H1 (cell line): ENCODE measurements at regions not wholly inside any gene's neighbourhood (a gene's known extent, or its start where the extent isn't known, plus 50 kb on each side); places are given as distances from the start of the nearest gene placed in this dataset.

Experiments used
- HDAC2 ChIP-seq, 2 experiments: fragments of 300-600 bp in 1 of 2; sonication (generic) in 1 of 2; IDR thresholded peaks; 2 replicates each; pipeline ENCODE4 v1.6.1; 2011 to 2012; ENCODE audit warnings: low read depth in 2 of 2, low read length in 2 of 2, mild to moderate bottlenecking in 2 of 2, moderate library complexity in 2 of 2, borderline replicate concordance in 1 of 2, inconsistent platforms in 1 of 2
- POU5F1 ChIP-seq: IDR thresholded peaks from 2 replicates; pipeline ENCODE4 v1.6.1; 2011; ENCODE audit warnings: low read depth, mild to moderate bottlenecking, low read length, moderate library complexity
- RNF2 ChIP-seq: fragments of 200-900, 300-1000 bp; sonication (generic); IDR thresholded peaks from 2 replicates; pipeline ENCODE4 v1.7.1; 2016; ENCODE audit warnings: borderline replicate concordance, low read depth, mild to moderate bottlenecking, antibody characterized with exemption, low read length; ENCODE audit not compliant: poor library complexity, severe bottlenecking; ENCODE audit errors: missing control alignments
- SUZ12 ChIP-seq: fragments of 200-600 bp; sonication (generic); IDR thresholded peaks from 2 replicates; pipeline ENCODE4 v1.6.1; 2012; ENCODE audit warnings: mild to moderate bottlenecking, inconsistent platforms, low read length, moderate library complexity, mixed read lengths
- TAF1 ChIP-seq: IDR thresholded peaks from 2 replicates; pipeline ENCODE4 v1.6.1; 2011; ENCODE audit warnings: mild to moderate bottlenecking, low read depth, low read length
- TEAD4 ChIP-seq: IDR thresholded peaks from 2 replicates; pipeline ENCODE4 v1.6.1; 2012; ENCODE audit warnings: low read depth, low read length, inconsistent platforms, mixed read lengths
- TF ChIP-seq, protein P1 (sequence below): fragments of 300-600 bp; sonication (generic); IDR thresholded peaks from 2 replicates; pipeline ENCODE4 v1.7.1; 2012; ENCODE audit warnings: low read length, moderate library complexity, mild to moderate bottlenecking, inconsistent platforms; ENCODE audit not compliant: insufficient replicate concordance
- TF ChIP-seq, protein P2 (sequence below), 3 experiments: IDR thresholded peaks; 1 replicate in 2 of 3; 2 replicates in 1 of 3; pipeline versions ENCODE4 v1.5.1 to v1.6.1; 2011; ENCODE audit warnings: low read length in 3 of 3, mild to moderate bottlenecking in 3 of 3, inconsistent platforms in 2 of 3, low read depth in 1 of 3, moderate library complexity in 1 of 3; ENCODE audit not compliant: insufficient read depth in 1 of 3; ENCODE audit errors: control extremely low read depth in 1 of 3

DNA sequence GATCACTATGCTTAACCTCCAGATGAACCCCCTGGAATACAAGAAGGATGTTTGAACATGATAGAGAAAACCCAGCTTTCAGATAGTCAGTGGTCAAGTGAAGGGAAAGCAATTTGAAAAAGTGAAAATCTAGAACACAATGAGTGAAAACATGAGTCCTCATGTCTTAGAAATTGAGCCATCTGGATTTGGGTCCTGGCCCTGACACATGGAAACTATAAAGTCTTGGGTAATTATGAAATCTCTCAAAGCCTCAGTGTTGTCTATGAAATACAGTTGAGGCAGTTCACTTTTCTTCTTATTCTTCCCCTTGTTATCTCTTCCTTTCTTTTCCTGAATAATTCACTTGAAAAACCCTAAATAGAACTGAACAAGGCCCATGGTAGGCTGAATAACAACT, 120.6 kb downstream of the EN1 start (continued):
- TF ChIP-seq, protein P1, sequence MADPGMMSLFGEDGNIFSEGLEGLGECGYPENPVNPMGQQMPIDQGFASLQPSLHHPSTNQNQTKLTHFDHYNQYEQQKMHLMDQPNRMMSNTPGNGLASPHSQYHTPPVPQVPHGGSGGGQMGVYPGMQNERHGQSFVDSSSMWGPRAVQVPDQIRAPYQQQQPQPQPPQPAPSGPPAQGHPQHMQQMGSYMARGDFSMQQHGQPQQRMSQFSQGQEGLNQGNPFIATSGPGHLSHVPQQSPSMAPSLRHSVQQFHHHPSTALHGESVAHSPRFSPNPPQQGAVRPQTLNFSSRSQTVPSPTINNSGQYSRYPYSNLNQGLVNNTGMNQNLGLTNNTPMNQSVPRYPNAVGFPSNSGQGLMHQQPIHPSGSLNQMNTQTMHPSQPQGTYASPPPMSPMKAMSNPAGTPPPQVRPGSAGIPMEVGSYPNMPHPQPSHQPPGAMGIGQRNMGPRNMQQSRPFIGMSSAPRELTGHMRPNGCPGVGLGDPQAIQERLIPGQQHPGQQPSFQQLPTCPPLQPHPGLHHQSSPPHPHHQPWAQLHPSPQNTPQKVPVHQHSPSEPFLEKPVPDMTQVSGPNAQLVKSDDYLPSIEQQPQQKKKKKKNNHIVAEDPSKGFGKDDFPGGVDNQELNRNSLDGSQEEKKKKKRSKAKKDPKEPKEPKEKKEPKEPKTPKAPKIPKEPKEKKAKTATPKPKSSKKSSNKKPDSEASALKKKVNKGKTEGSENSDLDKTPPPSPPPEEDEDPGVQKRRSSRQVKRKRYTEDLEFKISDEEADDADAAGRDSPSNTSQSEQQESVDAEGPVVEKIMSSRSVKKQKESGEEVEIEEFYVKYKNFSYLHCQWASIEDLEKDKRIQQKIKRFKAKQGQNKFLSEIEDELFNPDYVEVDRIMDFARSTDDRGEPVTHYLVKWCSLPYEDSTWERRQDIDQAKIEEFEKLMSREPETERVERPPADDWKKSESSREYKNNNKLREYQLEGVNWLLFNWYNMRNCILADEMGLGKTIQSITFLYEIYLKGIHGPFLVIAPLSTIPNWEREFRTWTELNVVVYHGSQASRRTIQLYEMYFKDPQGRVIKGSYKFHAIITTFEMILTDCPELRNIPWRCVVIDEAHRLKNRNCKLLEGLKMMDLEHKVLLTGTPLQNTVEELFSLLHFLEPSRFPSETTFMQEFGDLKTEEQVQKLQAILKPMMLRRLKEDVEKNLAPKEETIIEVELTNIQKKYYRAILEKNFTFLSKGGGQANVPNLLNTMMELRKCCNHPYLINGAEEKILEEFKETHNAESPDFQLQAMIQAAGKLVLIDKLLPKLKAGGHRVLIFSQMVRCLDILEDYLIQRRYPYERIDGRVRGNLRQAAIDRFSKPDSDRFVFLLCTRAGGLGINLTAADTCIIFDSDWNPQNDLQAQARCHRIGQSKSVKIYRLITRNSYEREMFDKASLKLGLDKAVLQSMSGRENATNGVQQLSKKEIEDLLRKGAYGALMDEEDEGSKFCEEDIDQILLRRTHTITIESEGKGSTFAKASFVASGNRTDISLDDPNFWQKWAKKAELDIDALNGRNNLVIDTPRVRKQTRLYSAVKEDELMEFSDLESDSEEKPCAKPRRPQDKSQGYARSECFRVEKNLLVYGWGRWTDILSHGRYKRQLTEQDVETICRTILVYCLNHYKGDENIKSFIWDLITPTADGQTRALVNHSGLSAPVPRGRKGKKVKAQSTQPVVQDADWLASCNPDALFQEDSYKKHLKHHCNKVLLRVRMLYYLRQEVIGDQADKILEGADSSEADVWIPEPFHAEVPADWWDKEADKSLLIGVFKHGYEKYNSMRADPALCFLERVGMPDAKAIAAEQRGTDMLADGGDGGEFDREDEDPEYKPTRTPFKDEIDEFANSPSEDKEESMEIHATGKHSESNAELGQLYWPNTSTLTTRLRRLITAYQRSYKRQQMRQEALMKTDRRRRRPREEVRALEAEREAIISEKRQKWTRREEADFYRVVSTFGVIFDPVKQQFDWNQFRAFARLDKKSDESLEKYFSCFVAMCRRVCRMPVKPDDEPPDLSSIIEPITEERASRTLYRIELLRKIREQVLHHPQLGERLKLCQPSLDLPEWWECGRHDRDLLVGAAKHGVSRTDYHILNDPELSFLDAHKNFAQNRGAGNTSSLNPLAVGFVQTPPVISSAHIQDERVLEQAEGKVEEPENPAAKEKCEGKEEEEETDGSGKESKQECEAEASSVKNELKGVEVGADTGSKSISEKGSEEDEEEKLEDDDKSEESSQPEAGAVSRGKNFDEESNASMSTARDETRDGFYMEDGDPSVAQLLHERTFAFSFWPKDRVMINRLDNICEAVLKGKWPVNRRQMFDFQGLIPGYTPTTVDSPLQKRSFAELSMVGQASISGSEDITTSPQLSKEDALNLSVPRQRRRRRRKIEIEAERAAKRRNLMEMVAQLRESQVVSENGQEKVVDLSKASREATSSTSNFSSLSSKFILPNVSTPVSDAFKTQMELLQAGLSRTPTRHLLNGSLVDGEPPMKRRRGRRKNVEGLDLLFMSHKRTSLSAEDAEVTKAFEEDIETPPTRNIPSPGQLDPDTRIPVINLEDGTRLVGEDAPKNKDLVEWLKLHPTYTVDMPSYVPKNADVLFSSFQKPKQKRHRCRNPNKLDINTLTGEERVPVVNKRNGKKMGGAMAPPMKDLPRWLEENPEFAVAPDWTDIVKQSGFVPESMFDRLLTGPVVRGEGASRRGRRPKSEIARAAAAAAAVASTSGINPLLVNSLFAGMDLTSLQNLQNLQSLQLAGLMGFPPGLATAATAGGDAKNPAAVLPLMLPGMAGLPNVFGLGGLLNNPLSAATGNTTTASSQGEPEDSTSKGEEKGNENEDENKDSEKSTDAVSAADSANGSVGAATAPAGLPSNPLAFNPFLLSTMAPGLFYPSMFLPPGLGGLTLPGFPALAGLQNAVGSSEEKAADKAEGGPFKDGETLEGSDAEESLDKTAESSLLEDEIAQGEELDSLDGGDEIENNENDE = no peak
- TF ChIP-seq SUZ12 (no peak), RNF2 (no peak), HDAC2 (IDR thresholded peaks at IDR 0.05; ENCODE audit: borderline replicate concordance in 1 of 2, low read depth in 2 of 2, low read length in 2 of 2) (no peak), TAF1 (no peak), POU5F1 (no peak), TEAD4 (no peak)
- TF ChIP-seq, protein P2, sequence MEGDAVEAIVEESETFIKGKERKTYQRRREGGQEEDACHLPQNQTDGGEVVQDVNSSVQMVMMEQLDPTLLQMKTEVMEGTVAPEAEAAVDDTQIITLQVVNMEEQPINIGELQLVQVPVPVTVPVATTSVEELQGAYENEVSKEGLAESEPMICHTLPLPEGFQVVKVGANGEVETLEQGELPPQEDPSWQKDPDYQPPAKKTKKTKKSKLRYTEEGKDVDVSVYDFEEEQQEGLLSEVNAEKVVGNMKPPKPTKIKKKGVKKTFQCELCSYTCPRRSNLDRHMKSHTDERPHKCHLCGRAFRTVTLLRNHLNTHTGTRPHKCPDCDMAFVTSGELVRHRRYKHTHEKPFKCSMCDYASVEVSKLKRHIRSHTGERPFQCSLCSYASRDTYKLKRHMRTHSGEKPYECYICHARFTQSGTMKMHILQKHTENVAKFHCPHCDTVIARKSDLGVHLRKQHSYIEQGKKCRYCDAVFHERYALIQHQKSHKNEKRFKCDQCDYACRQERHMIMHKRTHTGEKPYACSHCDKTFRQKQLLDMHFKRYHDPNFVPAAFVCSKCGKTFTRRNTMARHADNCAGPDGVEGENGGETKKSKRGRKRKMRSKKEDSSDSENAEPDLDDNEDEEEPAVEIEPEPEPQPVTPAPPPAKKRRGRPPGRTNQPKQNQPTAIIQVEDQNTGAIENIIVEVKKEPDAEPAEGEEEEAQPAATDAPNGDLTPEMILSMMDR (IDR thresholded peaks at IDR 0.05; ENCODE audit: control extremely low read depth in 1 of 3, insufficient read depth in 1 of 3, low read depth in 1 of 3, low read length in 3 of 3) = no peak
